Neural cell (in vitro differentiated cells): ENCODE measurements at regions not wholly inside any gene's neighbourhood (a gene's known extent, or its start where the extent isn't known, plus 50 kb on each side); places are given as distances from the start of the nearest gene placed in this dataset.
A peak's percentile ranks its signal among the peaks of the same experiment; 100 is the strongest.

Experiments
- H2AFZ ChIP-seq: fragments of 200-600, 300-800 bp; sonication (generic), shearing (Covaris generic); 2 replicates; pipeline ENCODE4 v1.6.0; 2014; ENCODE audit warnings: low read depth, mild to moderate bottlenecking, antibody characterized with exemption, low read length, moderate library complexity
- H3F3A ChIP-seq: fragments of 200-600 bp; shearing (Covaris generic); 2 replicates; pipeline ENCODE4 v1.6.1; 2016; ENCODE audit warnings: mild to moderate bottlenecking, moderate library complexity, mixed read lengths, antibody characterized with exemption, low read length; ENCODE audit not compliant: insufficient read depth, poor library complexity, severe bottlenecking
- H3K27ac ChIP-seq: fragments of 200-600, 300-800 bp; sonication (generic), shearing (Covaris generic); 2 replicates; pipeline ENCODE4 v1.5.1; 2014; ENCODE audit warnings: mild to moderate bottlenecking, low read length, moderate library complexity
- H3K27me3 ChIP-seq: fragments of 300-800, 200-600 bp; sonication (generic), shearing (Covaris generic); 2 replicates; pipeline ENCODE4 v1.6.0; 2014; ENCODE audit warnings: mild to moderate bottlenecking, low read depth, low read length, moderate library complexity; ENCODE audit not compliant: insufficient read depth
- H3K36me3 ChIP-seq: fragments of 300-800, 200-600 bp; sonication (generic), shearing (Covaris generic); 2 replicates; pipeline ENCODE4 v1.5.1; 2014; ENCODE audit warnings: mild to moderate bottlenecking, antibody characterized with exemption, low read length, moderate library complexity; ENCODE audit not compliant: insufficient read depth
- H3K4me2 ChIP-seq: fragments of 300-800, 200-600 bp; sonication (generic), shearing (Covaris generic); 2 replicates; pipeline ENCODE4 v1.6.0; 2014; ENCODE audit warnings: mild to moderate bottlenecking, low read length
- H3K4me3 ChIP-seq: fragments of 300-800, 200-600 bp; sonication (generic), shearing (Covaris generic); 2 replicates; pipeline ENCODE4 v1.5.1; 2014; ENCODE audit warnings: mild to moderate bottlenecking, low read length, moderate library complexity
- H3K79me2 ChIP-seq: fragments of 200-600 bp; shearing (Covaris generic); replicated peaks from 2 replicates; pipeline ENCODE4 v1.6.0; 2014; ENCODE audit warnings: mild to moderate bottlenecking, low read length, moderate library complexity; ENCODE audit not compliant: insufficient read depth
- H3K9ac ChIP-seq: fragments of 300-800, 200-600 bp; sonication (generic), shearing (Covaris generic); 2 replicates; pipeline ENCODE4 v1.6.1; 2016; ENCODE audit warnings: mild to moderate bottlenecking, low read length, mixed read lengths
- H3K9me2 ChIP-seq: fragments of 200-600 bp; shearing (Covaris generic); 2 replicates; pipeline ENCODE4 v1.6.1; 2016; ENCODE audit warnings: mild to moderate bottlenecking, low read length, mixed read lengths; ENCODE audit not compliant: insufficient read depth
- H3K9me3 ChIP-seq: fragments of 200-600, 300-800 bp; sonication (generic), shearing (Covaris generic); 2 replicates; pipeline ENCODE4 v1.6.1; 2016; ENCODE audit warnings: mild to moderate bottlenecking, mixed run types, low read length, moderate library complexity, mixed read lengths
- H4K20me1 ChIP-seq: fragments of 200-600 bp; shearing (Covaris generic); 2 replicates; pipeline ENCODE4 v1.6.1; 2016; ENCODE audit warnings: mild to moderate bottlenecking, mixed run types; ENCODE audit not compliant: insufficient read depth
- EP300 ChIP-seq: fragments of 450-650 bp; conservative IDR thresholded peaks from 2 replicates; pipeline ENCODE4 v1.6.1; 2014; ENCODE audit warnings: antibody characterized with exemption, mild to moderate bottlenecking, moderate library complexity; ENCODE audit not compliant: poor library complexity, severe bottlenecking
- EZH2 ChIP-seq: fragments of 200-600, 300-800 bp; shearing (Covaris generic), sonication (generic); IDR thresholded peaks from 2 replicates; pipeline ENCODE4 v1.6.1; 2014; ENCODE audit warnings: antibody characterized with exemption, low read length, borderline replicate concordance, mild to moderate bottlenecking; ENCODE audit not compliant: insufficient read depth, poor library complexity, severe bottlenecking
- MXI1 ChIP-seq: fragments of 450-650 bp; conservative IDR thresholded peaks from 2 replicates; pipeline ENCODE4 v1.6.1; 2014; ENCODE audit warnings: antibody characterized with exemption, mild to moderate bottlenecking; ENCODE audit not compliant: poor library complexity, severe bottlenecking
- POLR2AphosphoS5 ChIP-seq: IDR thresholded peaks from 2 replicates; pipeline ENCODE4 v1.6.1; 2012
- RAD21 ChIP-seq: fragments of 450-650 bp; conservative IDR thresholded peaks from 2 replicates; pipeline ENCODE4 v1.6.1; 2014; ENCODE audit warnings: antibody characterized with exemption, mild to moderate bottlenecking, moderate library complexity
- SMC3 ChIP-seq: fragments of 450-650 bp; conservative IDR thresholded peaks from 2 replicates; pipeline ENCODE4 v1.6.1; 2014; ENCODE audit warnings: antibody characterized with exemption, mild to moderate bottlenecking, moderate library complexity; ENCODE audit not compliant: poor library complexity
- TAF1 ChIP-seq: IDR thresholded peaks from 2 replicates; pipeline ENCODE4 v1.6.1; 2012; ENCODE audit warnings: low read depth
- TF ChIP-seq, protein P1 (sequence below): IDR thresholded peaks from 2 replicates; pipeline ENCODE4 v1.6.1; 2012; ENCODE audit warnings: borderline replicate concordance
- TF ChIP-seq, protein P2 (sequence below): fragments of 450-650 bp; IDR thresholded peaks from 2 replicates; pipeline ENCODE4 v1.5.1; 2014; ENCODE audit warnings: antibody characterized with exemption, mild to moderate bottlenecking, moderate library complexity; ENCODE audit not compliant: poor library complexity, severe bottlenecking

DNA sequence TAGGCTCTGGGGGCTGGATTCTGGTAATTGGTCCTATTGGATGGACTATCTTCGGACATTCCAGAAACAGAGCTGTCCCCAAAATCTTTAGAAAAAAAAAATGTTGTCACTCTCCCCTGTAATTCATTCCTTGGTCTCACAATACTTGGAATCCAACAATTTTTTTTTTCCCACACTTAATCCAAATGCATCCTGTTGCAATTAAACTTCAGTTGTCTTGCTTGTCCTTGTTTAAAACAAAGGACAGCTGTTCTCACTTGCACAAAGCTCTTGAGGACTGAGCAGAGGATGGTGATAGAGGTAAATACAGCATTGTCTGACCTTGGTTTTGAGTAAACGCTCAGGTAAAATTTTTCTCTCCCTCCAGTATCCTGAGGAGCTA lies 75.3 kb downstream of the SC5D start:
- H3K36me3 ChIP-seq, result no peaks in the 10 kb centered on the region
- H3K79me2 ChIP-seq, result no peaks in the 10 kb centered on the region
- H3K9me2 ChIP-seq, result no peaks in the 10 kb centered on the region
- H3K27ac ChIP-seq, result no peak overlapping the region
- no peaks in the 10 kb centered on the region for H3F3A ChIP-seq
- no peaks in the 10 kb centered on the region for H4K20me1 ChIP-seq
- H3K9ac ChIP-seq, result no peak overlapping the region
- H3K9me3 ChIP-seq, result no peaks in the 10 kb centered on the region
- TF ChIP-seq EZH2 (no peak), MXI1 (no peak), EP300 (no peak), TAF1 (no peak), POLR2AphosphoS5 (no peak), RAD21 (no peak)
- TF ChIP-seq, protein P1, sequence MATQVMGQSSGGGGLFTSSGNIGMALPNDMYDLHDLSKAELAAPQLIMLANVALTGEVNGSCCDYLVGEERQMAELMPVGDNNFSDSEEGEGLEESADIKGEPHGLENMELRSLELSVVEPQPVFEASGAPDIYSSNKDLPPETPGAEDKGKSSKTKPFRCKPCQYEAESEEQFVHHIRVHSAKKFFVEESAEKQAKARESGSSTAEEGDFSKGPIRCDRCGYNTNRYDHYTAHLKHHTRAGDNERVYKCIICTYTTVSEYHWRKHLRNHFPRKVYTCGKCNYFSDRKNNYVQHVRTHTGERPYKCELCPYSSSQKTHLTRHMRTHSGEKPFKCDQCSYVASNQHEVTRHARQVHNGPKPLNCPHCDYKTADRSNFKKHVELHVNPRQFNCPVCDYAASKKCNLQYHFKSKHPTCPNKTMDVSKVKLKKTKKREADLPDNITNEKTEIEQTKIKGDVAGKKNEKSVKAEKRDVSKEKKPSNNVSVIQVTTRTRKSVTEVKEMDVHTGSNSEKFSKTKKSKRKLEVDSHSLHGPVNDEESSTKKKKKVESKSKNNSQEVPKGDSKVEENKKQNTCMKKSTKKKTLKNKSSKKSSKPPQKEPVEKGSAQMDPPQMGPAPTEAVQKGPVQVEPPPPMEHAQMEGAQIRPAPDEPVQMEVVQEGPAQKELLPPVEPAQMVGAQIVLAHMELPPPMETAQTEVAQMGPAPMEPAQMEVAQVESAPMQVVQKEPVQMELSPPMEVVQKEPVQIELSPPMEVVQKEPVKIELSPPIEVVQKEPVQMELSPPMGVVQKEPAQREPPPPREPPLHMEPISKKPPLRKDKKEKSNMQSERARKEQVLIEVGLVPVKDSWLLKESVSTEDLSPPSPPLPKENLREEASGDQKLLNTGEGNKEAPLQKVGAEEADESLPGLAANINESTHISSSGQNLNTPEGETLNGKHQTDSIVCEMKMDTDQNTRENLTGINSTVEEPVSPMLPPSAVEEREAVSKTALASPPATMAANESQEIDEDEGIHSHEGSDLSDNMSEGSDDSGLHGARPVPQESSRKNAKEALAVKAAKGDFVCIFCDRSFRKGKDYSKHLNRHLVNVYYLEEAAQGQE, result no peak
- no peak overlapping the region for H3K4me3 ChIP-seq
- H2AFZ ChIP-seq, result no peak overlapping the region
- no peak overlapping the region for H3K4me2 ChIP-seq
- no peaks in the 10 kb centered on the region for H3K27me3 ChIP-seq

DNA sequence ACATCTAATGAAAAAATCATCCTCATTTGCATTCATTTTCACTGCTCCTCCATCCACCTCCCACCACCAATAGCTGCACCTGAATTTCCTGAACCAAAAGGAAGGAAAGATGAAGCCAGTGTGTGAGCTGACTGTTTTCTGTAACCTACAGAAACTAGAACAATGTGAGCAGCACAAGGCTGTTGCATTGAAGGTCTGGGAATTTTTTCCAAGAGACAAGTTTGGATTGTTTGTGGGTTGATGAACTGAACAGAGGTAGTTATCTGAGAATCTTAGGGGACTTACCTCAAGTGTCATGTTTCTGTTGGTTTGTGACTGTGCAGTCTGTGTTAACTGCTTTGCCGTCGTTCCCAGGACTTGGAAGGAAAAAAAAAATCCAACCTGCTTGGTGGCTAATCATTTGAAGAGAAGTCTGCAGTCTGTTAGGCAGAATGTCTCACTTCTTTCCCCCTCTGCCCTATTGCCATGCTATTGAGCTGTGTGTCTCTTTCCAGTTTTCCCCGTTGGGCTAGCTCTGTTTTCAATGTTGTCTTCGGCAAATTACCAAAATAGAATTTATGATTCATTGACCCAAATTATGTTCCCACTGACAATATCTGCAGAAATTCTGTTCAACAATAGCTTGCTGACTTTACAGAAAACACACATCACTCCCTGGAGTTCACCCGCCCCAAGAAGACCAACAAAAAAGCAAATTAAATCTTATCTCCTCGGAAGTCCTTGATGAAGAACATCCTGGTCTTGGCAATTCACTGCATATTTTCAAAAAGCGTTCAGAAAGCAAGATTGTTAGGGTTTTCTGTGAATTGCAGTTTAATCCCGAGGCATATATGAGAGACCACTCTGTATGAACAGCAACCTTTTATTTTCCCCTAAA lies 76.0 kb downstream of the SC5D start:
- no peaks in the 10 kb centered on the region for H3K27me3 ChIP-seq
- H3K36me3 ChIP-seq, result no peaks in the 10 kb centered on the region
- H4K20me1 ChIP-seq, result no peaks in the 10 kb centered on the region
- H3K9me3 ChIP-seq, result no peaks in the 10 kb centered on the region
- no peaks in the 10 kb centered on the region for H3F3A ChIP-seq
- TF ChIP-seq, protein P2, sequence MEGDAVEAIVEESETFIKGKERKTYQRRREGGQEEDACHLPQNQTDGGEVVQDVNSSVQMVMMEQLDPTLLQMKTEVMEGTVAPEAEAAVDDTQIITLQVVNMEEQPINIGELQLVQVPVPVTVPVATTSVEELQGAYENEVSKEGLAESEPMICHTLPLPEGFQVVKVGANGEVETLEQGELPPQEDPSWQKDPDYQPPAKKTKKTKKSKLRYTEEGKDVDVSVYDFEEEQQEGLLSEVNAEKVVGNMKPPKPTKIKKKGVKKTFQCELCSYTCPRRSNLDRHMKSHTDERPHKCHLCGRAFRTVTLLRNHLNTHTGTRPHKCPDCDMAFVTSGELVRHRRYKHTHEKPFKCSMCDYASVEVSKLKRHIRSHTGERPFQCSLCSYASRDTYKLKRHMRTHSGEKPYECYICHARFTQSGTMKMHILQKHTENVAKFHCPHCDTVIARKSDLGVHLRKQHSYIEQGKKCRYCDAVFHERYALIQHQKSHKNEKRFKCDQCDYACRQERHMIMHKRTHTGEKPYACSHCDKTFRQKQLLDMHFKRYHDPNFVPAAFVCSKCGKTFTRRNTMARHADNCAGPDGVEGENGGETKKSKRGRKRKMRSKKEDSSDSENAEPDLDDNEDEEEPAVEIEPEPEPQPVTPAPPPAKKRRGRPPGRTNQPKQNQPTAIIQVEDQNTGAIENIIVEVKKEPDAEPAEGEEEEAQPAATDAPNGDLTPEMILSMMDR, result no peak
- TF ChIP-seq, protein P1, result no peak
- TF ChIP-seq TAF1, result no peak
- TF ChIP-seq MXI1, result no peak
- TF ChIP-seq EZH2, result no peak
- no peak for TF ChIP-seq POLR2AphosphoS5
- TF ChIP-seq SMC3, result no peak
- no peak for TF ChIP-seq EP300
- no peak for TF ChIP-seq RAD21
- no peak overlapping the region for H2AFZ ChIP-seq
- no peaks in the 10 kb centered on the region for H3K9me2 ChIP-seq
- no peaks in the 10 kb centered on the region for H3K79me2 ChIP-seq
- no peak overlapping the region for H3K9ac ChIP-seq
- no peak overlapping the region for H3K27ac ChIP-seq
- H3K4me3 ChIP-seq, result peak overlapping the region; percentile 4
- no peak overlapping the region for H3K4me2 ChIP-seq
